SK-N-SH treated with all-trans-retinoic acid at 6 μM for 48 hours (cell line): ENCODE measurements at regions not wholly inside any gene's neighbourhood (a gene's known extent, or its start where the extent isn't known, plus 50 kb on each side); places are given as distances from the start of the nearest gene placed in this dataset.
A peak's percentile ranks its signal among the peaks of the same experiment; 100 is the strongest.

ENCODE experiments used
- ATAC-seq: fragments of 200-7000 bp; cut with Tn5 transposase; 3 replicates; pipeline ENCODE4 v1.9.1; 2020; ENCODE audit warnings: mild to moderate bottlenecking, moderate library complexity
- ARNTL ChIP-seq: fragments of 450-650 bp; formaldehyde crosslinking; IDR thresholded peaks from 2 replicates; pipeline ENCODE4 v1.5.0; 2020; ENCODE audit warnings: low read depth, mild to moderate bottlenecking, moderate library complexity, borderline replicate concordance
- BACH2 ChIP-seq: fragments of 250-450 bp; sonication (Bioruptor Pico); IDR thresholded peaks from 2 replicates; pipeline ENCODE4 v1.9.0; 2021; ENCODE audit warnings: mild to moderate bottlenecking, borderline replicate concordance
- CSDC2 ChIP-seq: fragments of 250-450 bp; sonication (Bioruptor Pico); IDR thresholded peaks from 2 replicates; pipeline ENCODE4 v1.5.0; 2020; ENCODE audit warnings: mild to moderate bottlenecking, moderate library complexity
- GLIS3 ChIP-seq: fragments of 250-450 bp; sonication (Bioruptor Pico); IDR thresholded peaks from 2 replicates; pipeline ENCODE4 v1.5.0; 2020; ENCODE audit warnings: mild to moderate bottlenecking, moderate library complexity
- ISL1 ChIP-seq: fragments of 250-450 bp; sonication (Bioruptor Pico); IDR thresholded peaks from 2 replicates; pipeline ENCODE4 v2.1.2; 2022; ENCODE audit warnings: mild to moderate bottlenecking, moderate library complexity
- OSR1 ChIP-seq: fragments of 250-450 bp; sonication (Bioruptor Pico); IDR thresholded peaks from 2 replicates; pipeline ENCODE4 v1.8.0; 2022; ENCODE audit warnings: moderate library complexity, mild to moderate bottlenecking, inconsistent platforms
- PPARA ChIP-seq: fragments of 250-450 bp; sonication (Bioruptor Pico); IDR thresholded peaks from 2 replicates; pipeline ENCODE4 v1.5.0; 2020; ENCODE audit warnings: mild to moderate bottlenecking, borderline replicate concordance
- SNAI2 ChIP-seq: fragments of 250-450 bp; sonication (Bioruptor Pico); IDR thresholded peaks from 2 replicates; pipeline ENCODE4 v1.5.0; 2020; ENCODE audit warnings: mild to moderate bottlenecking, moderate library complexity
- TCF4 ChIP-seq: fragments of 250-450 bp; sonication (Bioruptor Pico); IDR thresholded peaks from 2 replicates; pipeline ENCODE4 v1.8.0; 2021; ENCODE audit warnings: mild to moderate bottlenecking, moderate library complexity, borderline replicate concordance
- TOX ChIP-seq: fragments of 250-450 bp; sonication (Bioruptor Pico); IDR thresholded peaks from 2 replicates; pipeline ENCODE4 v1.8.0; 2021; ENCODE audit warnings: mild to moderate bottlenecking, moderate library complexity, borderline replicate concordance
- ZC3H10 ChIP-seq: fragments of 250-450 bp; sonication (Bioruptor Pico); IDR thresholded peaks from 2 replicates; pipeline ENCODE4 v1.5.1; 2021; ENCODE audit warnings: mild to moderate bottlenecking, moderate library complexity
- ZFP3 ChIP-seq: fragments of 250-450 bp; sonication (Bioruptor Pico); IDR thresholded peaks from 2 replicates; pipeline ENCODE4 v1.5.0; 2020; ENCODE audit warnings: mild to moderate bottlenecking, moderate library complexity
- ZNF565 ChIP-seq: fragments of 450-650 bp; formaldehyde crosslinking; conservative IDR thresholded peaks from 2 replicates; pipeline ENCODE4 v1.5.0; 2020; ENCODE audit warnings: low read depth, mild to moderate bottlenecking, moderate library complexity
- ZNF70 ChIP-seq: fragments of 450-650 bp; formaldehyde crosslinking; IDR thresholded peaks from 2 replicates; pipeline ENCODE4 v1.5.0; 2020; ENCODE audit warnings: mild to moderate bottlenecking, moderate library complexity
- ZNF8 ChIP-seq: fragments of 450-650 bp; formaldehyde crosslinking; IDR thresholded peaks from 2 replicates; pipeline ENCODE4 v1.5.0; 2020; ENCODE audit warnings: mild to moderate bottlenecking, moderate library complexity
- TF ChIP-seq, protein P1 (sequence below): fragments of 250-450 bp; sonication (Bioruptor Pico); IDR thresholded peaks from 2 replicates; pipeline ENCODE4 v1.5.0; 2020; ENCODE audit warnings: mild to moderate bottlenecking, moderate library complexity
- TF ChIP-seq, protein P2 (sequence below): fragments of 250-450 bp; sonication (Bioruptor Pico); IDR thresholded peaks from 2 replicates; pipeline ENCODE4 v1.8.0; 2021; ENCODE audit warnings: low read depth, mild to moderate bottlenecking, moderate library complexity, borderline replicate concordance
- TF ChIP-seq, protein P3 (sequence below): fragments of 250-450 bp; sonication (Bioruptor Pico); IDR thresholded peaks from 2 replicates; pipeline ENCODE4 v1.8.0; 2020; ENCODE audit warnings: mild to moderate bottlenecking, moderate library complexity, borderline replicate concordance
- TF ChIP-seq, protein P4 (sequence below): fragments of 250-450 bp; sonication (Bioruptor Pico); IDR thresholded peaks from 2 replicates; pipeline ENCODE4 v1.5.1; 2020; ENCODE audit warnings: low read depth, mild to moderate bottlenecking, moderate library complexity
- TF ChIP-seq, protein P5 (sequence below): fragments of 250-450 bp; sonication (Bioruptor Pico); IDR thresholded peaks from 2 replicates; pipeline ENCODE4 v1.5.1; 2021; ENCODE audit warnings: mild to moderate bottlenecking, moderate library complexity

DNA sequence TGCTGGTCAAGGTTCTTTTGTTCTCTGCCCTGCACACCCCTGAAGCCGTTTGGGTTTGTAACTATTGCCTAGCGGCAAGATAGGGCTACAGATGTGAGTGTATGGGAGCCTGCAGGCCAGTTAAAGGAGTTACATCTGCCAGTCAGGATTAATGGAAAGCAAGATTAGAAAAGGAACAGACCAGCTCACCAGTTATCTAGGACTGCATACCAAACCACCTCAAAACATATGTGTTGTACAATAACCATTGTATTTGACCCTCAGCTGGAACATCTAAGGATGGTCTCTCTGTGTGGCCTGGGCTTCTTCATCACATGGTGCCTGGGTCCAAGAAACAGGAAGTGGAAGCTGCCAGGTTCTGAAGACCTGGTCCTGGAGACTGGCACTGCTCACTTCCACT lies 52.5 kb upstream of the FBXO28 start:
- peak; percentile 67 for ATAC-seq

DNA sequence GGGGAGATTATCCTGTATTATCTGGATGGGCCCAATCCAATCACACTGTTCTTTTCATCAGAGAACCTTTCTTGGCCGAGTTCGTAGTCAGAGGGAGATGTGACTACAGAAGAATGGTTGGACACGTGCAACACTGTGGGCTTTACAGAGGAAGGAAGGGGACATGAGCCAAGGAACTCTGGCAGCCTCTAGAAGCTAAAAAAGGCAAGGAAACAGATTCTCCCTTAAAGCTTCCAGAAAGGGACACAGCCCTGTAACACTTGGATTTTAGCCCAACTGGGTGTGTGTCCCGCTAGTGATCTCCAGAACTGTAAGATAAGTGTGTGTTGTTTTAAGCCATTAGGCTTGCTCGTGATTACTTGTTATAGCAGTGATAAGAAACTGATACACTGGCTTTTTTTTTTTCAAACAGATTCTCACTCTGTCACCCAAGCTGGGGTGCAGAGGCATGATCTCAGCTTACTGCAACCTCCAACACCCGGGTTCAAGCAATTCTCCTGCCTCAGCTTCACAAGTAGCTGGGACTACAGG lies 53.9 kb upstream of the FBXO28 start:
- TF ChIP-seq CSDC2 (CRISPR knock-in tag) (no peak), GLIS3 (no peak), PPARA (CRISPR knock-in tag) (no peak), ARNTL (no peak), ZNF565 (no peak), SNAI2 (CRISPR knock-in tag) (no peak), ZNF70 (CRISPR knock-in tag) (no peak), TOX (CRISPR knock-in tag) (no peak), ZNF8 (CRISPR knock-in tag) (no peak), ZC3H10 (CRISPR knock-in tag) (no peak), TCF4 (CRISPR knock-in tag) (no peak), ZFP3 (CRISPR knock-in tag) (no peak), BACH2 (CRISPR knock-in tag) (no peak), ISL1 (CRISPR knock-in tag) (no peak)
- TF ChIP-seq, protein P1, sequence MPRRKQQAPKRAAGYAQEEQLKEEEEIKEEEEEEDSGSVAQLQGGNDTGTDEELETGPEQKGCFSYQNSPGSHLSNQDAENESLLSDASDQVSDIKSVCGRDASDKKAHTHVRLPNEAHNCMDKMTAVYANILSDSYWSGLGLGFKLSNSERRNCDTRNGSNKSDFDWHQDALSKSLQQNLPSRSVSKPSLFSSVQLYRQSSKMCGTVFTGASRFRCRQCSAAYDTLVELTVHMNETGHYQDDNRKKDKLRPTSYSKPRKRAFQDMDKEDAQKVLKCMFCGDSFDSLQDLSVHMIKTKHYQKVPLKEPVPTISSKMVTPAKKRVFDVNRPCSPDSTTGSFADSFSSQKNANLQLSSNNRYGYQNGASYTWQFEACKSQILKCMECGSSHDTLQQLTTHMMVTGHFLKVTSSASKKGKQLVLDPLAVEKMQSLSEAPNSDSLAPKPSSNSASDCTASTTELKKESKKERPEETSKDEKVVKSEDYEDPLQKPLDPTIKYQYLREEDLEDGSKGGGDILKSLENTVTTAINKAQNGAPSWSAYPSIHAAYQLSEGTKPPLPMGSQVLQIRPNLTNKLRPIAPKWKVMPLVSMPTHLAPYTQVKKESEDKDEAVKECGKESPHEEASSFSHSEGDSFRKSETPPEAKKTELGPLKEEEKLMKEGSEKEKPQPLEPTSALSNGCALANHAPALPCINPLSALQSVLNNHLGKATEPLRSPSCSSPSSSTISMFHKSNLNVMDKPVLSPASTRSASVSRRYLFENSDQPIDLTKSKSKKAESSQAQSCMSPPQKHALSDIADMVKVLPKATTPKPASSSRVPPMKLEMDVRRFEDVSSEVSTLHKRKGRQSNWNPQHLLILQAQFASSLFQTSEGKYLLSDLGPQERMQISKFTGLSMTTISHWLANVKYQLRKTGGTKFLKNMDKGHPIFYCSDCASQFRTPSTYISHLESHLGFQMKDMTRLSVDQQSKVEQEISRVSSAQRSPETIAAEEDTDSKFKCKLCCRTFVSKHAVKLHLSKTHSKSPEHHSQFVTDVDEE (CRISPR knock-in tag), result no peak
- TF ChIP-seq, protein P2, sequence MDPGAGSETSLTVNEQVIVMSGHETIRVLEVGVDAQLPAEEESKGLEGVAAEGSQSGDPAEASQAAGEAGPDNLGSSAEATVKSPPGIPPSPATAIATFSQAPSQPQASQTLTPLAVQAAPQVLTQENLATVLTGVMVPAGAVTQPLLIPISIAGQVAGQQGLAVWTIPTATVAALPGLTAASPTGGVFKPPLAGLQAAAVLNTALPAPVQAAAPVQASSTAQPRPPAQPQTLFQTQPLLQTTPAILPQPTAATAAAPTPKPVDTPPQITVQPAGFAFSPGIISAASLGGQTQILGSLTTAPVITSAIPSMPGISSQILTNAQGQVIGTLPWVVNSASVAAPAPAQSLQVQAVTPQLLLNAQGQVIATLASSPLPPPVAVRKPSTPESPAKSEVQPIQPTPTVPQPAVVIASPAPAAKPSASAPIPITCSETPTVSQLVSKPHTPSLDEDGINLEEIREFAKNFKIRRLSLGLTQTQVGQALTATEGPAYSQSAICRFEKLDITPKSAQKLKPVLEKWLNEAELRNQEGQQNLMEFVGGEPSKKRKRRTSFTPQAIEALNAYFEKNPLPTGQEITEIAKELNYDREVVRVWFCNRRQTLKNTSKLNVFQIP (CRISPR knock-in tag), result no peak
- TF ChIP-seq, protein P3, sequence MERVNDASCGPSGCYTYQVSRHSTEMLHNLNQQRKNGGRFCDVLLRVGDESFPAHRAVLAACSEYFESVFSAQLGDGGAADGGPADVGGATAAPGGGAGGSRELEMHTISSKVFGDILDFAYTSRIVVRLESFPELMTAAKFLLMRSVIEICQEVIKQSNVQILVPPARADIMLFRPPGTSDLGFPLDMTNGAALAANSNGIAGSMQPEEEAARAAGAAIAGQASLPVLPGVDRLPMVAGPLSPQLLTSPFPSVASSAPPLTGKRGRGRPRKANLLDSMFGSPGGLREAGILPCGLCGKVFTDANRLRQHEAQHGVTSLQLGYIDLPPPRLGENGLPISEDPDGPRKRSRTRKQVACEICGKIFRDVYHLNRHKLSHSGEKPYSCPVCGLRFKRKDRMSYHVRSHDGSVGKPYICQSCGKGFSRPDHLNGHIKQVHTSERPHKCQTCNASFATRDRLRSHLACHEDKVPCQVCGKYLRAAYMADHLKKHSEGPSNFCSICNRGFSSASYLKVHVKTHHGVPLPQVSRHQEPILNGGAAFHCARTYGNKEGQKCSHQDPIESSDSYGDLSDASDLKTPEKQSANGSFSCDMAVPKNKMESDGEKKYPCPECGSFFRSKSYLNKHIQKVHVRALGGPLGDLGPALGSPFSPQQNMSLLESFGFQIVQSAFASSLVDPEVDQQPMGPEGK (CRISPR knock-in tag), result no peak
- TF ChIP-seq, protein P4, sequence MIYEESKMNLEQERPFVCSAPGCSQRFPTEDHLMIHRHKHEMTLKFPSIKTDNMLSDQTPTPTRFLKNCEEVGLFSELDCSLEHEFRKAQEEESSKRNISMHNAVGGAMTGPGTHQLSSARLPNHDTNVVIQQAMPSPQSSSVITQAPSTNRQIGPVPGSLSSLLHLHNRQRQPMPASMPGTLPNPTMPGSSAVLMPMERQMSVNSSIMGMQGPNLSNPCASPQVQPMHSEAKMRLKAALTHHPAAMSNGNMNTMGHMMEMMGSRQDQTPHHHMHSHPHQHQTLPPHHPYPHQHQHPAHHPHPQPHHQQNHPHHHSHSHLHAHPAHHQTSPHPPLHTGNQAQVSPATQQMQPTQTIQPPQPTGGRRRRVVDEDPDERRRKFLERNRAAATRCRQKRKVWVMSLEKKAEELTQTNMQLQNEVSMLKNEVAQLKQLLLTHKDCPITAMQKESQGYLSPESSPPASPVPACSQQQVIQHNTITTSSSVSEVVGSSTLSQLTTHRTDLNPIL (CRISPR knock-in tag), result no peak
- TF ChIP-seq, protein P5, sequence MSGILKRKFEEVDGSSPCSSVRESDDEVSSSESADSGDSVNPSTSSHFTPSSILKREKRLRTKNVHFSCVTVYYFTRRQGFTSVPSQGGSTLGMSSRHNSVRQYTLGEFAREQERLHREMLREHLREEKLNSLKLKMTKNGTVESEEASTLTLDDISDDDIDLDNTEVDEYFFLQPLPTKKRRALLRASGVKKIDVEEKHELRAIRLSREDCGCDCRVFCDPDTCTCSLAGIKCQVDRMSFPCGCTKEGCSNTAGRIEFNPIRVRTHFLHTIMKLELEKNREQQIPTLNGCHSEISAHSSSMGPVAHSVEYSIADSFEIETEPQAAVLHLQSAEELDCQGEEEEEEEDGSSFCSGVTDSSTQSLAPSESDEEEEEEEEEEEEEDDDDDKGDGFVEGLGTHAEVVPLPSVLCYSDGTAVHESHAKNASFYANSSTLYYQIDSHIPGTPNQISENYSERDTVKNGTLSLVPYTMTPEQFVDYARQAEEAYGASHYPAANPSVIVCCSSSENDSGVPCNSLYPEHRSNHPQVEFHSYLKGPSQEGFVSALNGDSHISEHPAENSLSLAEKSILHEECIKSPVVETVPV, result no peak
- ATAC-seq, result no peak

More for the DNA sequence above, 52.5 kb upstream of the FBXO28 start:
- TF ChIP-seq, protein P3 (CRISPR knock-in tag), result no peak
- no peak for TF ChIP-seq ZNF565
- no peak for TF ChIP-seq PPARA (CRISPR knock-in tag)
- no peak for TF ChIP-seq TOX (CRISPR knock-in tag)
- no peak for TF ChIP-seq OSR1 (CRISPR knock-in tag)
- TF ChIP-seq, all 23 proteins: peak for 0
